Activated naive CD4-positive, alpha-beta T cell treated with anti-CD3 and anti-CD28 coated beads, Interleukin-2, amount 50 U/mL, for 72 hours (primary cell): ENCODE measurements at regions not wholly inside any gene's neighbourhood (a gene's known extent, or its start where the extent isn't known, plus 50 kb on each side); places are given as distances from the start of the nearest gene placed in this dataset.

ENCODE experiments used
- ATAC-seq, 2 donors: fragments of 150-1000 bp; cut with Tn5 transposase; 2 replicates each; pipeline ENCODE4 v1.10.0; 2021; ENCODE audit warnings: mild to moderate bottlenecking in 2 of 2, moderate library complexity in 2 of 2
- DNase-seq, 2 donors: peaks; one replicate each; pipeline ENCODE4 v3.0.0; 2021 to 2022; ENCODE audit warnings: low spot score in 2 of 2
- H3K27ac Mint-ChIP-seq, 2 donors: one replicate each; pipeline ENCODE4 v1.8.0; 2022; ENCODE audit warnings: mild to moderate bottlenecking in 2 of 2, mixed read lengths in 2 of 2
- H3K36me3 Mint-ChIP-seq, 2 donors: one replicate each; pipeline ENCODE4 v1.8.0; 2022; ENCODE audit warnings: mixed read lengths in 2 of 2
- H3K9me3 Mint-ChIP-seq, 2 donors: one replicate each; pipeline ENCODE4 v1.8.0; 2022; ENCODE audit warnings: mixed read lengths in 2 of 2

- DNase-seq (no peak), ATAC-seq (no peak)
- no peaks in the 10 kb centered on the region for H3K9me3 Mint-ChIP-seq
- H3K36me3 Mint-ChIP-seq: no peaks in the 10 kb centered on the region
- no peak overlapping the region for H3K27ac Mint-ChIP-seq
Measured at GRCh38 chr2:145985517-145985916, 1465.6 kb upstream of the ZEB2 start.

- H3K9me3 Mint-ChIP-seq: no peaks in the 10 kb centered on the region
- no peaks in the 10 kb centered on the region for H3K36me3 Mint-ChIP-seq
- no peak overlapping the region for H3K27ac Mint-ChIP-seq
- DNase-seq: no peak
- ATAC-seq: no peak
Measured at GRCh38 chr2:145984580-145984979, 1464.7 kb upstream of the ZEB2 start.

DNA sequence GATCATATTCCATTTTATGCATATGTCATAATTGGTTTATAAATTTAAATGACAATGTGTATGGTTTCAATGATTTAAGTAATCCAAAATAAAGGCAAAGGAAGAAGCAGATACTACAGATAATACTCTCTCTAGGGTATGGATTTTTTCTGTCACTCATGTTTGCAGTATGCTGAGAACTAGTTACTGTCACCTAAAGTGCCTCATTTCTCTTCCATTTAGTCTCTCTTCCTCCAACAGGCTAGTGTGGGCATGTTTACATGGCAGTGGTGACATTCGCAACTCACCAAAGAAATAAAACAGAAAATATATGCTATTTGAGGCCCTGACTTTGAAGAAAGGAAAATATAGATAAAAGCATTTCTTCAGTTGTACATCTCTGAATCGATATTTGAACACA, 1460.4 kb upstream of the ZEB2 start:
- ATAC-seq (no peak), DNase-seq (no peak)
- H3K27ac Mint-ChIP-seq: no peak overlapping the region
- no peaks in the 10 kb centered on the region for H3K36me3 Mint-ChIP-seq
- no peaks in the 10 kb centered on the region for H3K9me3 Mint-ChIP-seq

- Mint-ChIP-seq H3K27ac (no peak overlapping the region), H3K36me3 (no peaks in the 10 kb centered on the region), H3K9me3 (peaks cover 4 to 5% of the 10 kb centered on the region in 2 donors)
- DNase-seq: no peak
- ATAC-seq: no peak
Measured at GRCh38 chr2:145975406-145975805, 1455.5 kb upstream of the ZEB2 start.

DNA sequence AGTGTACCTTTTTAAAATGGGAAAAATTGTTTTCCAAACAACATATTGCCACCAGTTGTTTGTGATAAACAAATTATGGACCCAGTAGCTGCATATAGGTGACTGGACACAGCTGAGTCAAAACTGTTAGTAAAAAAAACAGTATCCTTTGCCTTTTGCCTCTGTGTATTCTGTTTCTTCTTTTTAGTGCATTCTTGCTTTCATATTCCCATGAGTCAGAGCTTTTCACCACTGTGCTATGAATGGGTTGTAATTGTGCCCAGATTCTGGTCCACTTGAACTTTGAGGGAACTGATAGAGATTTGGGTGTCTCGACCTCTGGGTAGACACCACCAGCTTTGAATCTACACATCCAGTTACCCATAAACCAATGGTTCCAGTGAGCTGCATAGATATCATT, 1441.9 kb upstream of the ZEB2 start:
- no peak for DNase-seq
- H3K36me3 Mint-ChIP-seq: peaks cover 0 to 13% of the 10 kb centered on the region in 2 donors
- ATAC-seq: no peak
- H3K27ac Mint-ChIP-seq: no peak overlapping the region
- peaks cover 15 to 23% of the 10 kb centered on the region in 2 donors for H3K9me3 Mint-ChIP-seq

DNA sequence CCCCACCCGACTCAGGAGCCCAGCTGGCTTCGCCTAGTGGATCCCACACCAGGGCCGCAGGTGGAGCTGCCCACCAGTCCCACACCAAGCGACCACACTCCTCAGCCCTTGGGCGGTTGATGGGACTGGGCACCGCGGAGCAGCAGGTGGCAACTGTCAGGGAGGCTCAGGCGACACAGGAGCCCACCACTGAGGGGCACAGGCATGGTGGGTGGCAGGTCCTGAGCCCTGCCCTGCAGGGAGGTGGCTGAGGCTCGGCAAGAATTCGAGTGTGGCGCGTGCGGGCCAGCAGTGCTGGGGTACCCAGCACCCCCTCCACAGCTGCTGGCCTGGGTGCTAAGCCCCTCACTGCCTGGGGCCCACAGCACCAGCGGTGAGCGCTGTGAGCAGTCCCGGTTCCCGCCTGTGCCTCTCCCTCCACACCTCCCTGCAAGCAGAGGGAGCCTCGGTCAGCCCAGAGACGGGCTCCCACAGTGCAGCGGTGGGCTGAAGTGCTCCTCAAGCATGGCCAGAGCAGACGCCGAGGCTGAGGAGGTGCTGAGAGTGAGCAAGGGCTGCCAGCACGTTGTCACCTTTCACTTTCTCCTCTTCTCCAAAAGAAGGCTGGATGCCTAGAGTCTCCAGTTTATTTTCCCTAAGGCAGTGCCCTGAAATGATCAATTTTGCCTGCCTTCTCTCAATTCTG, 1440.7 kb upstream of the ZEB2 start:
- Mint-ChIP-seq H3K9me3 (peaks cover 20 to 31% of the 10 kb centered on the region in 2 donors), H3K36me3 (peaks cover 0 to 22% of the 10 kb centered on the region in 2 donors), H3K27ac (no peak overlapping the region)
- DNase-seq: peak in 1 of 2 donors; percentile 52
- no peak for ATAC-seq

- Mint-ChIP-seq H3K9me3 (peaks cover 33 to 41% of the 10 kb centered on the region in 2 donors), H3K27ac (no peak overlapping the region), H3K36me3 (peaks cover 0 to 31% of the 10 kb centered on the region in 2 donors)
- no peak for DNase-seq
- no peak for ATAC-seq
Measured at GRCh38 chr2:145958611-145959010, 1438.7 kb upstream of the ZEB2 start.

GRCh38 chr2:145957929-145958328, 1438.0 kb upstream of the ZEB2 start:
- Mint-ChIP-seq H3K27ac (no peak overlapping the region), H3K9me3 (peaks cover 36 to 39% of the 10 kb centered on the region in 2 donors), H3K36me3 (peaks cover 0 to 31% of the 10 kb centered on the region in 2 donors)
- ATAC-seq: no peak
- no peak for DNase-seq

DNA sequence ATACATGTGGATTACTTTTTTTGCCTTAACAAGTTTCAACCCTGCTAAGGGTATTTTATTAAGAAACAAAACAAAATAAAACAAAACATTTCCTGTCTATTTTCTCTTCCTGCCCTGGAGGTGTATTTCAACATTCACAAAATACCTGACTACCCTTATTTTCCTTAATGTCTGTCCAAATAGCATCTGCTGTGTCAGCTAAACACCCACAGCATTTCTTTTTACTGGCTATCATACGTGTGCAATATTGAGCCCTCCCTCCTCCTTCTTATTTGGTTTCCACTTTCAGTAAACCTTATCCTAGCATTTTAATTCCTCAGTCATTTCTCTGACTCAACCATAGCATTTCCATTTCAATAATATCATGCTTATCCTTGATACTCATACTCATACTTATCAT, 1420.0 kb upstream of the ZEB2 start:
- ATAC-seq: no peak
- no peak for DNase-seq
- Mint-ChIP-seq H3K9me3 (peaks cover 8 to 13% of the 10 kb centered on the region in 2 donors), H3K27ac (no peak overlapping the region), H3K36me3 (no peaks in the 10 kb centered on the region)

GRCh38 chr2:145935016-145935415, 1415.1 kb upstream of the ZEB2 start:
- Mint-ChIP-seq H3K27ac (no peak overlapping the region), H3K9me3 (peaks cover 5 to 6% of the 10 kb centered on the region in 2 donors), H3K36me3 (no peaks in the 10 kb centered on the region)
- DNase-seq: no peak
- no peak for ATAC-seq

- Mint-ChIP-seq H3K27ac (no peak overlapping the region), H3K9me3 (peaks cover 3 to 5% of the 10 kb centered on the region in 2 donors), H3K36me3 (no peaks in the 10 kb centered on the region)
- DNase-seq: no peak
- ATAC-seq: no peak
Measured at GRCh38 chr2:145931781-145932395, 1412.0 kb upstream of the ZEB2 start.

DNA sequence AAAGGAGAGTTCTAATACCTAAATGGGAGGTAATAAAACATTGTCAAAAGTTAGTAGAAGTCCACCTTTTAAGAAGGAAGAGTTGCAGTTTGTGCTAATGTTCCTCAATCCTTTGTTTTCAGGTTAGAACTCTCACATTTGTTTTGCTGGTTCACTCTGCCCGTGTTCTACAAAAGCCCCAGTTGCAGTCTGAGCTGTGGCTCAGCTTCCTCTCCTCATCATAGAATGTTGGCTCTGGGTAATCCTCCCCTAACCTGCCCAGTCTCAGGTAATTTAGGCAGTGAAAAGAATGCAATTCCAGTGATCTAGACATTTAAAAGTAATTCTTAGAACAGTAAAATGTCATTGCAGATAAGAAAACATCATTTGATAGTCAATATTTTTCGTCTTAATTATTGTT, 1410.4 kb upstream of the ZEB2 start:
- no peak overlapping the region for H3K27ac Mint-ChIP-seq
- no peak for DNase-seq
- no peak for ATAC-seq
- H3K36me3 Mint-ChIP-seq: no peaks in the 10 kb centered on the region
- peaks cover 3 to 5% of the 10 kb centered on the region in 2 donors for H3K9me3 Mint-ChIP-seq

DNA sequence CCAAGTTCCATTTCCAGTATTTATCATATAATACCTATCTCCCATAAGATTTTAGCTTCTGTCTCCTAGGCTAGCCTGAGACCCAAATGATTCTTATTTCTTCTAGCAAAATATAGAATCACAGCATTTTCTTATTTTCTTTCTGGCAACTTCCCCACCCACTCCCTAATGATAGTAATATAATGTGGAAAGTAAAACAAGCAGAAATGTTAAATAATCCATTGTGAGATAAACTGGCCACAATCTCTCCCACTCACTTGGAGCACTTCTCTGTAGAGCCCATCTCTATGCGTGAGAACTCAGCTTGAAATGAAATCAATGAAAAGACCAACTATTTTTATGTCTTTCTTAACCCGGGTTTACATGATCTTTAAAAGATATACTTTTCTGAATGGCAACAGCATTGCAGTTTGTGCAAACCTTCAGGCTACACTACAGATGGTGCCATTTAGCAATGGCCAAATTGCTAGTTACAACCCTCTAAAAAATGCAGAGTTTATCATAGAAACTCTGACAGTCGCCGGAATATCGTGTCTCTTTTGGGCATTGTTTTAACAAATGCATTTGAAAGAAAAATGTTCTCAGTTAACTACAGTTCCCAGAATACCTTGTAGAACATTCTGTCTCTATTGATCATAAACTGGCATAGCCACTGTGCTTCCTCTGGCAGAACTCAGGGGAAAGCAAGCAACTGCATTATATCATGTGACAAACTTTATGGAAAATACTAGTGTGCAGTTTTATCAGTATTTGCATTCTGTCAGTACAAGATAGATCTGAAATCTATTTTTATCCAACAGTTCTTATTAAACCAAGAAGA, 1407.4 kb upstream of the ZEB2 start:
- H3K27ac Mint-ChIP-seq: no peak overlapping the region
- peaks cover 3 to 5% of the 10 kb centered on the region in 2 donors for H3K9me3 Mint-ChIP-seq
- no peak for ATAC-seq
- H3K36me3 Mint-ChIP-seq: no peaks in the 10 kb centered on the region
- DNase-seq: no peak

DNA sequence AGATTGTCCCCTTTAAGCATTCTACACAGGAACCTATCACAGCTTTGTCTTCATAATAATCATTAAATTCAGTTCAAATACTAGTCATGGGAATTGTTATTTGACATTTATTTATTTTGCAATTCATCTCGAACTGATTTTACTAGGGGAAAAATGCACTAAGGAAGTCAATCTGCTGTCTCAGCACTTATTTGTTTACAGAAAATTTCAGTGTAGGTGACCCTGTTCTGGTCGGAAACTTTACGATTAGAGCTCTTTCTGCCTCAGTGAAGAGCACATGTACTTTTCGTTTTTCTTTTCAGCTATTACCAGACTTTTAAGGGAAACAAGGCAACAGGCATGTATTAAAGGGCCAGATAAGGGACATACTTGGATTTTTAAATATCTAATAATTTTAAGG, 1405.7 kb upstream of the ZEB2 start:
- H3K36me3 Mint-ChIP-seq: no peaks in the 10 kb centered on the region
- DNase-seq: no peak
- H3K9me3 Mint-ChIP-seq: peaks cover 3 to 6% of the 10 kb centered on the region in 2 donors
- H3K27ac Mint-ChIP-seq: no peak overlapping the region
- ATAC-seq: no peak

- no peak overlapping the region for H3K27ac Mint-ChIP-seq
- ATAC-seq (no peak), DNase-seq (no peak)
- H3K36me3 Mint-ChIP-seq: no peaks in the 10 kb centered on the region
- peaks cover 0 to 3% of the 10 kb centered on the region in 2 donors for H3K9me3 Mint-ChIP-seq
Measured at GRCh38 chr2:145919477-145919876, 1399.6 kb upstream of the ZEB2 start.

DNA sequence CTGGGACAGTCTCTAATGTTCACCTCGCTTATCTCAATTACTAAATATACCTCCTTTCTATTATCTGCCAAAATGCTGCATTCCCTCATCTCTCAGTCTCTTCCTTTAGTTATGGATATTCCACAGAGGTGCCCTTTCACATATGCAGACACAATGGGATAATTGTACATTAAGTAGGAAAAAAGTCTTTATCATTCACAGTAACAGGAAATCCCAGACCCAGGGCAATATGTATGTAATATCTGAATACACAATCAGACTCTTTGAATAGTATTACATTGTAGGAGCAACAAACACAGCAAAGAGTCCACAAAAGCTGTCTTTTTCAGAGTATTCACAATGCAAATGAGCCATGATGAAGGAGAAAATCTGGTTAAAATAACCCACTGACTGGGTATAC, 1399.0 kb upstream of the ZEB2 start:
- no peak for ATAC-seq
- no peak for DNase-seq
- Mint-ChIP-seq H3K9me3 (peaks cover 0 to 3% of the 10 kb centered on the region in 2 donors), H3K36me3 (no peaks in the 10 kb centered on the region), H3K27ac (no peak overlapping the region)

DNA sequence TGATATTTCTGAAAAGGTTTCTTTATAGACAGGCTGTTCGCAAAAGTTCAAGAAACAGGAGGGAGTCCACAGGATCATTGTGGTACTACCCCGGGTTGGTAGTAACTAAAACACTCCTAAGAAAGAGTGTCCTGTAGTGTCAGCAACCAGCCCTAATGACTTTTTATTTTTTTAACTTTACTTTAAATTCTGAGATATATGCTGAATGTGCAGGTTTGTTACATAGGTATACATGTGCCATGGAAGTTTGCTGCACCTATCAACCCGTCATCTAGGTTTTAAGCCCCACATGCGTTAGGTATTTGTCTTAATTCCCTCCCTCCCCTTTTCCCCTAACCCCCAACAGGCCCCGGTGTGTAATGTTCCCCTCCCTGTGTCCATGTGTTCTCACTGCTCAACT, 1396.9 kb upstream of the ZEB2 start:
- peaks cover 0 to 3% of the 10 kb centered on the region in 2 donors for H3K9me3 Mint-ChIP-seq
- H3K36me3 Mint-ChIP-seq: no peaks in the 10 kb centered on the region
- no peak overlapping the region for H3K27ac Mint-ChIP-seq
- DNase-seq (no peak), ATAC-seq (no peak)
